PC-9 (cell line): ENCODE measurements at regions not wholly inside any gene's neighbourhood (a gene's known extent, or its start where the extent isn't known, plus 50 kb on each side); places are given as distances from the start of the nearest gene placed in this dataset.

Experiments used
- EZH2 ChIP-seq: fragments of 200-600 bp; sonication (generic); IDR thresholded peaks from 2 replicates; pipeline ENCODE4 v1.8.0; 2017; ENCODE audit warnings: antibody characterized with exemption, low read depth
- TF ChIP-seq, protein P1 (sequence below): fragments of 200-600 bp; sonication (generic); conservative IDR thresholded peaks from 2 replicates; pipeline ENCODE4 v1.6.1; 2017; ENCODE audit warnings: mixed run types, antibody characterized with exemption, mild to moderate bottlenecking, moderate library complexity

DNA sequence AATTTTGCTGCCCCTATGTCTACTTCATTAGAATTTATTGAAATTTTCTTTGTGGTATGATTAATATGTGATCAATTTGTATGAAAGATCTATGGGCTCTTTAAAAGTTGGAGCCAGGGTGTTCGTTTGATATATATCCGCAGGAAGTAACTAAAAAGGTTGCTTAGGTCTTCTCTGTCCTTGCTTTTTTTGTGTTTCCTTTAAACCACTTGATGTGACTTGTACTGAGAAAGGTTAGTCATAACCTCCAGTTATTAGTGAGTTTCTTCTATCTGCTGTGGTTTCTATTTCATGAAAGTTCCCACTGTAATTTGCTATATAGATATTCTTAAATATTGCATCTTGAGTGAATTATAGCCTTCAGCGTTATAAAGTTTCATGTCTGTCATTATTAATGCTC lies 585.3 kb upstream of the ARID1B start:
- TF ChIP-seq, protein P1, sequence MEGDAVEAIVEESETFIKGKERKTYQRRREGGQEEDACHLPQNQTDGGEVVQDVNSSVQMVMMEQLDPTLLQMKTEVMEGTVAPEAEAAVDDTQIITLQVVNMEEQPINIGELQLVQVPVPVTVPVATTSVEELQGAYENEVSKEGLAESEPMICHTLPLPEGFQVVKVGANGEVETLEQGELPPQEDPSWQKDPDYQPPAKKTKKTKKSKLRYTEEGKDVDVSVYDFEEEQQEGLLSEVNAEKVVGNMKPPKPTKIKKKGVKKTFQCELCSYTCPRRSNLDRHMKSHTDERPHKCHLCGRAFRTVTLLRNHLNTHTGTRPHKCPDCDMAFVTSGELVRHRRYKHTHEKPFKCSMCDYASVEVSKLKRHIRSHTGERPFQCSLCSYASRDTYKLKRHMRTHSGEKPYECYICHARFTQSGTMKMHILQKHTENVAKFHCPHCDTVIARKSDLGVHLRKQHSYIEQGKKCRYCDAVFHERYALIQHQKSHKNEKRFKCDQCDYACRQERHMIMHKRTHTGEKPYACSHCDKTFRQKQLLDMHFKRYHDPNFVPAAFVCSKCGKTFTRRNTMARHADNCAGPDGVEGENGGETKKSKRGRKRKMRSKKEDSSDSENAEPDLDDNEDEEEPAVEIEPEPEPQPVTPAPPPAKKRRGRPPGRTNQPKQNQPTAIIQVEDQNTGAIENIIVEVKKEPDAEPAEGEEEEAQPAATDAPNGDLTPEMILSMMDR: no peak
- no peak for TF ChIP-seq EZH2
